Right lobe of liver (tissue), 6 donors: ENCODE measurements at regions not wholly inside any gene's neighbourhood (a gene's known extent, or its start where the extent isn't known, plus 50 kb on each side); places are given as distances from the start of the nearest gene placed in this dataset.

ENCODE experiments used
- ATAC-seq, 4 donors: fragments of 200-7000 bp; cut with Tn5 transposase; one replicate each; pipeline ENCODE4 v1.9.1; 2020; ENCODE audit warnings: mild to moderate bottlenecking in 4 of 4, moderate library complexity in 4 of 4
- DNase-seq, 3 donors: peaks; one replicate each; pipeline ENCODE4 v3.0.0-alpha.2; 2020
- H3K27ac ChIP-seq, 3 donors: fragments of 200-600 bp; one replicate each; pipeline ENCODE4 v1.8.0; 2022
- H3K27me3 ChIP-seq, 2 donors: fragments of 200-600 bp; one replicate each; pipeline ENCODE4 v1.8.0; 2022
- H3K36me3 ChIP-seq, 4 donors: fragments of 200-600 bp; sonication (generic) in 1 of 4; one replicate each; pipeline versions ENCODE4 v1.5.1 to v1.8.0; 2017 to 2022; ENCODE audit warnings: control low read depth in 1 of 4
- H3K4me1 ChIP-seq, 4 donors: fragments of 200-600 bp; sonication (generic) in 1 of 4; one replicate each; pipeline versions ENCODE4 v1.5.1 to v1.8.0; 2017 to 2022; ENCODE audit warnings: control low read depth in 1 of 4
- H3K4me3 ChIP-seq, 3 donors: fragments of 200-600 bp; one replicate each; pipeline ENCODE4 v1.8.0; 2022
- H3K9me3 ChIP-seq, 4 donors: fragments of 200-600 bp; sonication (generic) in 1 of 4; one replicate each; pipeline versions ENCODE4 v1.5.1 to v1.8.0; 2017 to 2022; ENCODE audit warnings: control low read depth in 1 of 4
- CTCF ChIP-seq, 4 donors: fragments of 200-600 bp in 3 of 4; fragments of 450-650 bp in 1 of 4; IDR thresholded peaks; one replicate each; pipeline versions ENCODE4 v1.5.1 to v1.8.0; 2016 to 2022; ENCODE audit warnings: antibody characterized with exemption in 4 of 4, mild to moderate bottlenecking in 2 of 4
- POLR2A ChIP-seq: fragments of 450-650 bp; IDR thresholded peaks from one replicate; pipeline ENCODE4 v1.6.1; 2017; ENCODE audit warnings: antibody characterized with exemption, mild to moderate bottlenecking
- WGBS: methylation state at CpG from one replicate; pipeline ENCODE4 v1.1.6; 2018; ENCODE audit warnings: low coverage, low lambda C conversion rate; ENCODE audit not compliant: insufficient coverage; ENCODE audit errors: missing lambda C conversion rate; 5-methylcytosine and 5-hydroxymethylcytosine counted together
- intact Hi-C, 2 donors: fragments of 100-400 bp; cut with DNase I; formaldehyde crosslinking; loops; one replicate each; pipeline versions ENCODE4 v1.11.2 to v1.14.1; 2022
- donor health status: DM: no; HTN: yes; CAD: no.
- donor health status: DM: no; HTN: no; CAD: no.
- donor health status: DM: no; HTN: no; CAD: no.
- donor health status: DM: no; HTN: yes; CAD: no.
- donor health status: DM: no; HTN: yes; CAD: no.

GRCh38 chr20:60974022-60974421, 278.0 kb upstream of the CDH4 start:
- WGBS = 58% methylated on average over 10 of the region's 10 CpGs
- no peak for ATAC-seq

GRCh38 chr20:60974441-60974945, 277.6 kb upstream of the CDH4 start:
- intact Hi-C loops = no loop called here
- 46% methylated on average over 9 of the region's 9 CpGs for WGBS
- Histone ChIP-seq H3K9me3 (no peaks in the 10 kb centered on the region), H3K4me1 (no peaks in the 10 kb centered on the region), H3K27me3 (no peaks in the 10 kb centered on the region), H3K36me3 (no peaks in the 10 kb centered on the region), H3K27ac (no peak overlapping the region), H3K4me3 (no peak overlapping the region)
- TF ChIP-seq CTCF (IDR thresholded peaks at IDR 0.05) = no peak
- ATAC-seq (no peak), DNase-seq (no peak)

More at GRCh38 chr20:60974022-60974421, 278.0 kb upstream of the CDH4 start:
- no peaks in the 10 kb centered on the region for H3K4me1 ChIP-seq
- H3K27me3 ChIP-seq = no peaks in the 10 kb centered on the region
- no peak for TF ChIP-seq CTCF (IDR thresholded peaks at IDR 0.05)
- no peak for TF ChIP-seq POLR2A
- H3K27ac ChIP-seq = no peak overlapping the region
- intact Hi-C loops = no loop called here
- no peak overlapping the region for H3K4me3 ChIP-seq
- no peak for DNase-seq
- H3K36me3 ChIP-seq = no peaks in the 10 kb centered on the region
- no peaks in the 10 kb centered on the region for H3K9me3 ChIP-seq

- no peak for ATAC-seq
- intact Hi-C loops = no loop called here
- DNase-seq = no peak
- no peaks in the 10 kb centered on the region for H3K36me3 ChIP-seq
- no peak for TF ChIP-seq POLR2A
- 47% methylated on average over 11 of the region's 15 CpGs for WGBS
- no peak overlapping the region for H3K27ac ChIP-seq
- H3K27me3 ChIP-seq = no peaks in the 10 kb centered on the region
- no peak overlapping the region for H3K4me3 ChIP-seq
- no peaks in the 10 kb centered on the region for H3K4me1 ChIP-seq
- no peaks in the 10 kb centered on the region for H3K9me3 ChIP-seq
Measured at GRCh38 chr20:60976139-60976538, 275.9 kb upstream of the CDH4 start.

- WGBS = no CpG with 5 or more reads among the region's 4 CpGs
- TF ChIP-seq CTCF (IDR thresholded peaks at IDR 0.05) (no peak), POLR2A (no peak)
- Histone ChIP-seq H3K4me3 (no peak overlapping the region), H3K9me3 (no peaks in the 10 kb centered on the region), H3K27ac (no peak overlapping the region), H3K4me1 (no peaks in the 10 kb centered on the region), H3K27me3 (no peaks in the 10 kb centered on the region), H3K36me3 (no peaks in the 10 kb centered on the region)
- no peak for ATAC-seq
- no peak for DNase-seq
- intact Hi-C loops = no loop called here
Measured at GRCh38 chr20:60976913-60977312, 275.1 kb upstream of the CDH4 start.

GRCh38 chr20:60977901-60978300, 274.2 kb upstream of the CDH4 start:
- H3K27me3 ChIP-seq = no peaks in the 10 kb centered on the region
- H3K4me1 ChIP-seq = no peaks in the 10 kb centered on the region
- DNase-seq = no peak
- 60% methylated on average over 3 of the region's 7 CpGs for WGBS
- H3K36me3 ChIP-seq = no peaks in the 10 kb centered on the region
- TF ChIP-seq POLR2A (no peak), CTCF (IDR thresholded peaks at IDR 0.05) (no peak)
- H3K9me3 ChIP-seq = no peaks in the 10 kb centered on the region
- no peak for ATAC-seq
- no peak overlapping the region for H3K27ac ChIP-seq
- intact Hi-C loops = no loop called here
- H3K4me3 ChIP-seq = no peak overlapping the region
